ENCODE measurements at regions not wholly inside any gene's neighbourhood (a gene's known extent, or its start where the extent isn't known, plus 50 kb on each side); places are given as distances from the start of the nearest gene placed in this dataset.

- WGBS, 2 donors (ENCODE audit: low coverage in 1 of 2): 81 to 88% methylated on average over 2 to 18 of the region's 18 CpGs
- in situ Hi-C loops (cut with MboI; ENCODE audit: low pct_ligation_motif_present in 1 of 4, low pct_unique_long_range_greater_than_20kb in 1 of 4, low sequenced_read_pairs in 3 of 4) (loop anchor here (25.0 kb wide), 2 partner anchors 328 to 553 kb away; partner anchors contain the start of genes GNAS (in 2 of the 4) and GNAS-AS1 (in 2 of the 4)), intact Hi-C loops (cut with DNase I; ENCODE audit: low total_unique reads) (no loop called here)
- Histone ChIP-seq H3K36me3 (no peaks in the 10 kb centered on the region), H3K27ac (no peak overlapping the region), H3K4me1 (no peaks in the 10 kb centered on the region), H3K27me3 (peaks cover 23% of the 10 kb centered on the region), H3K4me3 (no peak overlapping the region), H3K9me3 (no peaks in the 10 kb centered on the region)
- DNase-seq: no peak
- TF ChIP-seq EP300 (IDR thresholded peaks at IDR 0.05; ENCODE audit: low read depth) (no peak), POLR2AphosphoS5 (IDR thresholded peaks at IDR 0.05) (no peak), POLR2A (IDR thresholded peaks at IDR 0.05) (no peak), CTCF (IDR thresholded peaks at IDR 0.05) (no peak)
Measured at GRCh38 chr20:59414936-59415623, 114.7 kb downstream of the EDN3 start.

GRCh38 chr20:59416916-59417315 is 116.5 kb downstream of the EDN3 start:
- Histone ChIP-seq H3K27me3 (peaks cover 19% of the 10 kb centered on the region), H3K4me1 (no peaks in the 10 kb centered on the region), H3K4me3 (no peak overlapping the region), H3K9me3 (no peaks in the 10 kb centered on the region), H3K36me3 (no peaks in the 10 kb centered on the region), H3K27ac (no peak overlapping the region)
- intact Hi-C loops (cut with DNase I; ENCODE audit: low total_unique reads) (no loop called here), in situ Hi-C loops (cut with MboI; ENCODE audit: low pct_ligation_motif_present in 1 of 4, low pct_unique_long_range_greater_than_20kb in 1 of 4, low sequenced_read_pairs in 3 of 4) (loop anchor here (25.0 kb wide), 2 partner anchors 330 to 555 kb away; partner anchors contain the start of genes GNAS (in 2 of the 4) and GNAS-AS1 (in 2 of the 4))
- TF ChIP-seq EP300 (IDR thresholded peaks at IDR 0.05; ENCODE audit: low read depth) (no peak), CTCF (IDR thresholded peaks at IDR 0.05) (no peak)
- 73% methylated on average over 5 of the region's 5 CpGs; no CpG with 5 or more reads in 1 of the 2 donors for WGBS, 2 donors (ENCODE audit: low coverage in 1 of 2)
- no peak for DNase-seq

GRCh38 chr20:59421089-59421488 is 120.7 kb downstream of the EDN3 start:
- TF ChIP-seq POLR2AphosphoS5 (IDR thresholded peaks at IDR 0.05): no peak
- no peak for TF ChIP-seq POLR2A (IDR thresholded peaks at IDR 0.05)
- TF ChIP-seq CTCF (IDR thresholded peaks at IDR 0.05): no peak
- no peak for TF ChIP-seq EP300 (IDR thresholded peaks at IDR 0.05; ENCODE audit: low read depth)
- Histone ChIP-seq H3K27me3 (peaks cover 10% of the 10 kb centered on the region), H3K4me3 (no peak overlapping the region), H3K36me3 (no peaks in the 10 kb centered on the region), H3K9me3 (no peaks in the 10 kb centered on the region), H3K4me1 (no peaks in the 10 kb centered on the region), H3K27ac (no peak overlapping the region)
- DNase-seq: no peak
- 57 to 60% methylated on average over 6 of the region's 6 CpGs for WGBS, 2 donors (ENCODE audit: low coverage in 1 of 2)
- intact Hi-C loops (cut with DNase I; ENCODE audit: low total_unique reads) (no loop called here), in situ Hi-C loops (cut with MboI; ENCODE audit: low pct_ligation_motif_present in 1 of 4, low pct_unique_long_range_greater_than_20kb in 1 of 4, low sequenced_read_pairs in 3 of 4) (loop anchor here (25.0 kb wide), 2 partner anchors 334 to 559 kb away; partner anchors contain the start of genes GNAS (in 2 of the 4) and GNAS-AS1 (in 2 of the 4))

GRCh38 chr20:59421920-59422637 is 121.7 kb downstream of the EDN3 start:
- no peak for DNase-seq
- 77 to 78% methylated on average over 9 to 13 of the region's 13 CpGs for WGBS, 2 donors (ENCODE audit: low coverage in 1 of 2)
- Histone ChIP-seq H3K27me3 (peaks cover 4% of the 10 kb centered on the region), H3K27ac (no peak overlapping the region), H3K9me3 (no peaks in the 10 kb centered on the region), H3K4me3 (no peak overlapping the region), H3K36me3 (no peaks in the 10 kb centered on the region), H3K4me1 (no peaks in the 10 kb centered on the region)
- no peak for TF ChIP-seq CTCF (IDR thresholded peaks at IDR 0.05)
- TF ChIP-seq EP300 (IDR thresholded peaks at IDR 0.05; ENCODE audit: low read depth): no peak
- no peak for TF ChIP-seq POLR2AphosphoS5 (IDR thresholded peaks at IDR 0.05)
- no peak for TF ChIP-seq POLR2A (IDR thresholded peaks at IDR 0.05)
- in situ Hi-C loops (cut with MboI; ENCODE audit: low pct_ligation_motif_present in 1 of 4, low pct_unique_long_range_greater_than_20kb in 1 of 4, low sequenced_read_pairs in 3 of 4): loop anchor here (25.0 kb wide), 2 partner anchors 335 to 560 kb away; partner anchors contain the start of genes GNAS (in 2 of the 4) and GNAS-AS1 (in 2 of the 4)
- intact Hi-C loops (cut with DNase I; ENCODE audit: low total_unique reads): no loop called here

Measured in transverse colon (tissue), 4 donors.